Frontal cortex (tissue), 3 donors: ENCODE measurements at regions not wholly inside any gene's neighbourhood (a gene's known extent, or its start where the extent isn't known, plus 50 kb on each side); places are given as distances from the start of the nearest gene placed in this dataset.
"Not testable (repeated sequence)": the region's sequence is repeated elsewhere in the genome, so short reads cannot be mapped to it uniquely, and the experiment has no call there.

ENCODE experiments used
- DNase-seq, 2 donors: peaks; one replicate each; pipeline ENCODE4 v3.0.0; 2012; ENCODE audit warnings: low spot score in 2 of 2
- FAIRE-seq: peaks from 2 replicates; lab custom pipeline; 2012; peaks lifted over from hg19 to GRCh38; lab: Jason Lieb, UNC
- donor health status: control.
- donor health status: control.
- donor health status: control.

- FAIRE-seq, result no peak
- DNase-seq, result no peak
Measured at GRCh38 chr6:152811785-152812184, 61.2 kb downstream of the VIP start.

- DNase-seq (no peak), FAIRE-seq (no peak)
Measured at GRCh38 chr6:152815230-152815872, 64.8 kb downstream of the VIP start.

GRCh38 chr6:152816055-152816454 is 65.5 kb downstream of the VIP start:
- FAIRE-seq, result no peak
- no peak for DNase-seq

GRCh38 chr6:152821525-152821924 is 70.9 kb downstream of the VIP start:
- DNase-seq (no peak), FAIRE-seq (no peak)

GRCh38 chr6:152824666-152825065 is 74.1 kb downstream of the VIP start:
- FAIRE-seq, result no peak
- no peak for DNase-seq

GRCh38 chr6:152828431-152828830 is 77.8 kb downstream of the VIP start:
- DNase-seq (no peak), FAIRE-seq (no peak)

- FAIRE-seq, DNase-seq: not testable (repeated sequence)
Measured at GRCh38 chr6:152834366-152834765, 83.8 kb downstream of the VIP start.

GRCh38 chr6:152836523-152836922 is 85.9 kb downstream of the VIP start:
- FAIRE-seq (no peak), DNase-seq (no peak)

GRCh38 chr6:152845421-152845820 is 94.8 kb downstream of the VIP start:
- no peak for FAIRE-seq
- no peak for DNase-seq

GRCh38 chr6:152846825-152847224 is 96.2 kb downstream of the VIP start:
- FAIRE-seq (no peak), DNase-seq (no peak)

GRCh38 chr6:152848919-152849318 is 98.3 kb downstream of the VIP start:
- FAIRE-seq, result no peak
- DNase-seq, result no peak

GRCh38 chr6:152854086-152854795 is 103.6 kb downstream of the VIP start:
- no peak for DNase-seq
- no peak for FAIRE-seq

GRCh38 chr6:152858141-152858540 is 107.5 kb downstream of the VIP start:
- DNase-seq (no peak), FAIRE-seq (no peak)

- no peak for FAIRE-seq
- DNase-seq, result no peak
Measured at GRCh38 chr6:152859225-152859624, 108.6 kb downstream of the VIP start.

- peak; percentile 24 for FAIRE-seq
Measured at GRCh38 chr6:152863618-152864326, 113.2 kb downstream of the VIP start.

GRCh38 chr6:152874267-152874666 is 108.6 kb downstream of the FBXO5 start:
- no peak for FAIRE-seq
- no peak for DNase-seq

More at GRCh38 chr6:152863618-152864326, 113.2 kb downstream of the VIP start:
- DNase-seq, result peak; percentile 12 to 25

- DNase-seq (no peak), FAIRE-seq (no peak)
Measured at GRCh38 chr6:152874846-152875568, 107.8 kb downstream of the FBXO5 start.

GRCh38 chr6:152879681-152880080 is 103.2 kb downstream of the FBXO5 start:
- DNase-seq, result no peak
- FAIRE-seq, result no peak

GRCh38 chr6:152893187-152893586 is 89.7 kb downstream of the FBXO5 start:
- DNase-seq, result no peak
- no peak for FAIRE-seq

GRCh38 chr6:152896923-152897322 is 85.9 kb downstream of the FBXO5 start:
- FAIRE-seq, result no peak
- no peak for DNase-seq
